22Rv1 (cell line): ENCODE measurements at regions not wholly inside any gene's neighbourhood (a gene's known extent, or its start where the extent isn't known, plus 50 kb on each side); places are given as distances from the start of the nearest gene placed in this dataset.

Experiments
- H3K27ac ChIP-seq: fragments of 450-650 bp; 2 replicates; pipeline ENCODE4 v1.5.1; 2017
- CTCF ChIP-seq: fragments of 450-650 bp; IDR thresholded peaks from 2 replicates; pipeline ENCODE4 v1.5.1; 2017; ENCODE audit warnings: mild to moderate bottlenecking
- ZFX ChIP-seq: fragments of 450-650 bp; IDR thresholded peaks from 2 replicates; pipeline ENCODE4 v1.6.1; 2017; ENCODE audit warnings: antibody characterized with exemption, borderline replicate concordance

DNA sequence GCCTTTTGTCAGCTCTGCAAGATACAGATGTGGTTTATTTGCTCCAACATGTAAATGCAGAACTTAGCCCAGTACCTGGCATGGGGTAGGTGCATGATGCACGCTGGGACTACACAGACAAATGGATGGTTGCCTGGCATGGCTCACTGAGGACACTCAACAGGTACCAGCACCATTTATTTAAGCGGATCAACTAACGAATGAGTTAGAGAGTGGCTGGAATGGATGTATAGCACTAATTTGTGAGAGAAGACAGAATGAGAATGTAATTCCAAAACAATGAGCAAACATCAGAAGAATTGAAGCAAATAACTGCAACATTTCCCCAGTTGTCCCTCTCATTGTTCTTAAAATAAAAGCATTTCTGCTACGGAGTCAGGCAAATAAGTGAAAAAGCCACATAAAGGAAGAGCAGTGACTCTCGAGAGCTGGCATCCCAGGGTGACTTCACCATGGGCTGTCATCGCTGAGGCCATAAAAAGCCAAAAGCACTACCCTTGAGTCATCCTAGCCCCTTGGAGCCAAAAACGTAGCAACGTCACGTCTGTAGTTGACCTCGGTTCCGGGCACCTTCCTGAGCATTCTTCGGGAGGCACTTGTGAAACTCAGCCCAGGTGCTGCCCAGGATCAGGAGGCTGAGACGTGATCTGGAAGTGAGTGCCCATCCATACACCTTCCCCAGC, 290.3 kb downstream of the NSG2 start:
- H3K27ac ChIP-seq, result no peak overlapping the region

DNA sequence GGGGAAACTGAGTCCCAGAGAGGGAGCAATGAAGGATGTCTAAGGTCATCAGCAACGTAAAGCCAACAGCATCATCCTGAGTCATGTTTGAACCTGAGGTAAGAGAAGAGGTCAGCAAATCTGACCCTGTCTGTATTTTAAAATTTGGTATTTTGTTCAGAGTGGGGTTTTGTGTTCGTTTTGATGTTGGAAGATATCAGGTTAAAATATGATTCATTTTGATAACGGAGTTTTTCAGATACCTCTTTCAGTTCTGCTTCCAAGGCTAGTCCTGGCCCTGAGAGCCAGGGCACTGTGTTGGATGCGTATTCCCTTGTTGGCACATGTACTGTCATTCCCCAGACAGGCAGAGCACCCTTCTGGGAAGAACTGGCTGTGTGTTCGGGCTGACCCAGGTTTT, 291.0 kb downstream of the NSG2 start:
- no peak for TF ChIP-seq ZFX
- no peak for TF ChIP-seq CTCF
- H3K27ac ChIP-seq, result no peak overlapping the region

More for the DNA sequence above, 290.3 kb downstream of the NSG2 start:
- TF ChIP-seq CTCF (no peak), ZFX (no peak)

- no peak overlapping the region for H3K27ac ChIP-seq
- TF ChIP-seq ZFX, result no peak
- no peak for TF ChIP-seq CTCF
These were observed 292.0 kb downstream of the NSG2 start for GRCh38 chr5:174337276-174338184.

DNA sequence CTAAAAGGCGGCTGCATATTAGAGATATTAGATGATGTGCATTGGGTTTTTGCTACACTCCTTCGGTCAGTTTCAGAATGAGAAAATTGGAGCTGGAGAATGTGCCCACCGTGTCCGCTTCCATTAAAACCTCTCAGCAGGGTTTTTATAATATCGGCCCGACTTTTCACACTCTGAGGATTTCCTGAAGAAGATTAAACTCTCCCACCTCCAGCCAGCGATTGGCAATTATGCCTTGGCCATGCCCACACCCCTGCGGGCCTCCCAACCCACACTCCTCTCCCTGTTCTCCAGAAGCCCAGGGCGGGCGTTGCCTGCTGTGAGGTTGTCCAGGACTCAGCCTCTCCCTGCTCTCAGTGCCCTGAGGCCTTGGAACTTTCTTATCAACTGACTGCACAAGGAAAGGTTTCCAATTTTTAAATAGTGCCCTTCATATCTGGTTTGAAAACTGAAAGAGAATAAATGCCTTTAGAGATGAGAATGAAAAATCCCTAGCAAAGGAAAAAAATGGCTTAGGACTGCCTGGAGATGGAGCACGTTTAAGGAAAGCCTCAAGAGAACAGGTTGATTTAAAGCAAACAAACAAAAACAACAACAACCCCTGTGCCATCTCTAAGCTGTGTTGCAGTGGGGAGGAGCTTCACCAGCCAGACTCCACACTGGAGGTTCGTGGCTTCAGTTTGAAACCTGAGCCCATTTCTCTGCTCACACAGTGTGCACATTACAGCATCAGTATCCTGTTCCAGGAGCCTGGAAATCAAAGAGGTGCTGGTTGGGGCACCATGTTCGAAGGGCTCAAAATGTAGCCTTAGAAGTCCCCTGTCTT, 292.9 kb downstream of the NSG2 start:
- H3K27ac ChIP-seq, result no peak overlapping the region
- TF ChIP-seq CTCF (no peak), ZFX (no peak)

GRCh38 chr5:174339130-174339529, 293.6 kb downstream of the NSG2 start:
- no peak overlapping the region for H3K27ac ChIP-seq
- TF ChIP-seq ZFX (no peak), CTCF (no peak)

DNA sequence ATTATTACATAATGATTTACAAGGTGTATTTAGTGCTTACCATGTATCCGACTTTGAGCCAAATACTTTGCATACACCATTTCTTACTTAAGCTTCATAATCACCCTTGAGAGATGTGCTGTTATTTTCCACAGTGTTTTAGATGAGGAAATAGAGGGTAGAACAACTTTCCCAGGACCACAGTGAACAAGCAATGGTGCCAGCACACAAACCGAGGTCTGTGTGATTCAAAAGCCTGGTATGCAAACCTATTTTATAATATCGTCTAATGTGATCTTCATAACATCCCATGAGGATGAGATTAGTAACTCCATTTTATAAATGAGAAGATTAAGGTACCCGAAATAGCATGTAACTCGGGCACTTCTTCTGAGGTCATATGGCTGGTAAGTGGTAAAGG, 294.7 kb downstream of the NSG2 start:
- TF ChIP-seq CTCF (no peak), ZFX (no peak)
- no peak overlapping the region for H3K27ac ChIP-seq
